Stomach (tissue), 8 donors: ENCODE measurements at regions not wholly inside any gene's neighbourhood (a gene's known extent, or its start where the extent isn't known, plus 50 kb on each side); places are given as distances from the start of the nearest gene placed in this dataset.

Experiments
- DNase-seq, 2 donors: peaks; one replicate each; pipeline versions ENCODE4 v3.0.0 to v3.0.0-alpha.2; 2013 to 2019
- H3K27ac ChIP-seq, 5 donors: fragments of 200-600 bp in 4 of 5; sonication (generic) in 4 of 5; one replicate each; pipeline ENCODE4 v1.5.1; 2013 to 2019; ENCODE audit warnings: mild to moderate bottlenecking in 1 of 5, moderate library complexity in 1 of 5
- H3K27me3 ChIP-seq, 3 donors: fragments of 200-600 bp; sonication (generic); one replicate each; pipeline ENCODE4 v1.5.1; 2017 to 2019; ENCODE audit warnings: mixed run types in 1 of 3
- H3K36me3 ChIP-seq, 4 donors: fragments of 200-600 bp; sonication (generic); 1 replicate in 3 of 4; 2 replicates in 1 of 4; pipeline ENCODE4 v1.5.1; 2016 to 2019
- H3K4me1 ChIP-seq, 4 donors: fragments of 200-600 bp; sonication (generic); one replicate each; pipeline ENCODE4 v1.5.1; 2016 to 2019
- H3K4me3 ChIP-seq, 4 donors: fragments of 200-600 bp; sonication (generic) in 3 of 4; one replicate each; pipeline ENCODE4 v1.5.1; 2016 to 2019; ENCODE audit warnings: mild to moderate bottlenecking in 1 of 4
- H3K9me3 ChIP-seq, 4 donors: fragments of 200-600 bp; sonication (generic); one replicate each; pipeline ENCODE4 v1.5.1; 2016 to 2019
- CTCF ChIP-seq, 7 experiments: fragments of 450-650 bp in 4 of 7; fragments of 200-600 bp in 3 of 7; sonication (generic) in 3 of 7; IDR thresholded peaks; one replicate each; pipeline ENCODE4 v1.5.1; 2016 to 2019; ENCODE audit warnings: antibody characterized with exemption in 7 of 7, control low read depth in 2 of 7, mild to moderate bottlenecking in 1 of 7
- EP300 ChIP-seq: sonication (generic); formaldehyde crosslinking; IDR thresholded peaks from one replicate; pipeline ENCODE4 v1.6.1; 2017; ENCODE audit warnings: antibody characterized with exemption
- POLR2A ChIP-seq, 4 donors: fragments of 450-650 bp; IDR thresholded peaks; one replicate each; pipeline ENCODE4 v1.6.1; 2016; ENCODE audit warnings: antibody characterized with exemption in 4 of 4, control low read depth in 2 of 4, mild to moderate bottlenecking in 1 of 4, moderate library complexity in 1 of 4
- POLR2AphosphoS5 ChIP-seq, 3 donors: sonication (generic); formaldehyde crosslinking; IDR thresholded peaks; one replicate each; pipeline ENCODE4 v1.6.1; 2016; ENCODE audit warnings: antibody characterized with exemption in 3 of 3
- WGBS, 5 donors: extraction: QIAGEN DNeasy Blood & Tissue Kit in 3 of 5; methylation state at CpG; one replicate each; pipeline versions ENCODE4 v1.1.5 to v1.1.7; 2013 to 2018; 5-methylcytosine and 5-hydroxymethylcytosine counted together
- intact Hi-C: fragments of 100-400 bp; cut with DNase I; formaldehyde crosslinking; loops from one replicate; pipeline ENCODE4 v1.15.1; 2023; ENCODE audit warnings: low total_unique reads
- donor health status: healthy with polysubstance abuse.
- donor health status: Bipolar disorder and iron deficiency.
- donor health status: healthy.

GRCh38 chr1:234833118-234833517 lies 223.1 kb upstream of the IRF2BP2 start:
- Histone ChIP-seq H3K4me3 (no peak overlapping the region), H3K27me3 (no peaks in the 10 kb centered on the region), H3K4me1 (peaks cover 0 to 6% (median 0%) of the 10 kb centered on the region in 4 donors), H3K36me3 (no peaks in the 10 kb centered on the region), H3K27ac (no peak overlapping the region), H3K9me3 (no peaks in the 10 kb centered on the region)
- intact Hi-C loops: no loop called here
- TF ChIP-seq EP300 (no peak), CTCF (IDR thresholded peaks at IDR 0.05) (no peak), POLR2AphosphoS5 (IDR thresholded peaks at IDR 0.05) (no peak)
- DNase-seq: no peak
- WGBS, 5 donors: 92 to 99% (median 94%) methylated on average over 4 of the region's 4 CpGs

GRCh38 chr1:234827656-234828055 lies 217.7 kb upstream of the IRF2BP2 start:
- peak overlapping the region in 1 of 5 donors; percentile 36 for H3K27ac ChIP-seq
- no peaks in the 10 kb centered on the region for H3K27me3 ChIP-seq
- intact Hi-C loops: no loop called here
- no peaks in the 10 kb centered on the region for H3K36me3 ChIP-seq
- no peaks in the 10 kb centered on the region for H3K9me3 ChIP-seq
- no peak for TF ChIP-seq POLR2AphosphoS5 (IDR thresholded peaks at IDR 0.05)
- no peak for TF ChIP-seq CTCF (IDR thresholded peaks at IDR 0.05)
- no peak for TF ChIP-seq POLR2A (IDR thresholded peaks at IDR 0.05)
- TF ChIP-seq EP300: no peak
- no peak for DNase-seq
- WGBS, 5 donors: 78 to 87% (median 83%) methylated on average over 7 of the region's 7 CpGs
- no peak overlapping the region for H3K4me3 ChIP-seq
- peaks cover 0 to 15% (median 6%) of the 10 kb centered on the region in 4 donors for H3K4me1 ChIP-seq

GRCh38 chr1:234827181-234827580 lies 217.2 kb upstream of the IRF2BP2 start:
- Histone ChIP-seq H3K4me3 (no peak overlapping the region), H3K27ac (no peak overlapping the region), H3K36me3 (no peaks in the 10 kb centered on the region), H3K27me3 (no peaks in the 10 kb centered on the region), H3K4me1 (peaks cover 0 to 15% (median 6%) of the 10 kb centered on the region in 4 donors), H3K9me3 (no peaks in the 10 kb centered on the region)
- TF ChIP-seq EP300 (no peak), POLR2A (IDR thresholded peaks at IDR 0.05) (no peak), POLR2AphosphoS5 (IDR thresholded peaks at IDR 0.05) (no peak), CTCF (IDR thresholded peaks at IDR 0.05) (no peak)
- 80 to 93% (median 84%) methylated on average over 1 of the region's 1 CpG for WGBS, 5 donors
- intact Hi-C loops: no loop called here
- DNase-seq: no peak

- no peaks in the 10 kb centered on the region for H3K27me3 ChIP-seq
- no peaks in the 10 kb centered on the region for H3K36me3 ChIP-seq
- WGBS, 5 donors: 63 to 87% (median 75%) methylated on average over 7 of the region's 7 CpGs
- H3K4me1 ChIP-seq: peaks cover 0 to 15% (median 6%) of the 10 kb centered on the region in 4 donors
- H3K27ac ChIP-seq: peak overlapping the region in 1 of 5 donors; percentile 40
- intact Hi-C loops: no loop called here
- TF ChIP-seq CTCF (IDR thresholded peaks at IDR 0.05) (no peak), POLR2AphosphoS5 (IDR thresholded peaks at IDR 0.05) (no peak), EP300 (no peak), POLR2A (IDR thresholded peaks at IDR 0.05) (no peak)
- no peak for DNase-seq
- no peak overlapping the region for H3K4me3 ChIP-seq
- no peaks in the 10 kb centered on the region for H3K9me3 ChIP-seq
Observed at GRCh38 chr1:234826352-234826751, 216.4 kb upstream of the IRF2BP2 start.
